ENCODE measurements at regions not wholly inside any gene's neighbourhood (a gene's known extent, or its start where the extent isn't known, plus 50 kb on each side); places are given as distances from the start of the nearest gene placed in this dataset.

- Mint-ChIP-seq H3K27me3 (no peaks in the 10 kb centered on the region), H3K27ac (no peak overlapping the region), H3K9me3 (peaks cover 3% of the 10 kb centered on the region), H3K36me3 (ENCODE audit: low read depth) (no peaks in the 10 kb centered on the region), H3K4me3 (no peak overlapping the region), H3K4me1 (no peaks in the 10 kb centered on the region)
- CTCF ChIA-PET: no interaction called here
- POLR2A ChIA-PET: no interaction called here
- no peak for DNase-seq
These were observed 856.6 kb downstream of the METTL15 start for GRCh38 chr11:28964811-28965210.

GRCh38 chr11:28963187-28963586 is 855.0 kb downstream of the METTL15 start:
- Mint-ChIP-seq H3K4me3 (no peak overlapping the region), H3K27ac (no peak overlapping the region), H3K9me3 (peaks cover 2% of the 10 kb centered on the region), H3K4me1 (no peaks in the 10 kb centered on the region), H3K36me3 (ENCODE audit: low read depth) (no peaks in the 10 kb centered on the region), H3K27me3 (no peaks in the 10 kb centered on the region)
- no peak for DNase-seq
- ChIA-PET CTCF (no interaction called here), POLR2A (no interaction called here)

GRCh38 chr11:28962502-28962901 is 854.3 kb downstream of the METTL15 start:
- H3K36me3 Mint-ChIP-seq (ENCODE audit: low read depth): no peaks in the 10 kb centered on the region
- H3K4me1 Mint-ChIP-seq: no peaks in the 10 kb centered on the region
- no peak overlapping the region for H3K4me3 Mint-ChIP-seq
- CTCF ChIA-PET: no interaction called here
- H3K9me3 Mint-ChIP-seq: peaks cover 5% of the 10 kb centered on the region
- DNase-seq: no peak
- H3K27me3 Mint-ChIP-seq: no peaks in the 10 kb centered on the region
- POLR2A ChIA-PET: no interaction called here
- no peak overlapping the region for H3K27ac Mint-ChIP-seq

GRCh38 chr11:28961726-28962125 is 853.5 kb downstream of the METTL15 start:
- H3K4me3 Mint-ChIP-seq: no peak overlapping the region
- H3K36me3 Mint-ChIP-seq (ENCODE audit: low read depth): no peaks in the 10 kb centered on the region
- ChIA-PET POLR2A (no interaction called here), CTCF (no interaction called here)
- no peaks in the 10 kb centered on the region for H3K27me3 Mint-ChIP-seq
- DNase-seq: no peak
- H3K4me1 Mint-ChIP-seq: no peaks in the 10 kb centered on the region
- no peak overlapping the region for H3K27ac Mint-ChIP-seq
- H3K9me3 Mint-ChIP-seq: peaks cover 6% of the 10 kb centered on the region

GRCh38 chr11:28956446-28956845 is 848.3 kb downstream of the METTL15 start:
- Mint-ChIP-seq H3K27me3 (no peaks in the 10 kb centered on the region), H3K4me1 (no peaks in the 10 kb centered on the region), H3K4me3 (no peak overlapping the region), H3K9me3 (peaks cover 6% of the 10 kb centered on the region), H3K27ac (no peak overlapping the region), H3K36me3 (ENCODE audit: low read depth) (no peaks in the 10 kb centered on the region)
- POLR2A ChIA-PET: no interaction called here
- no peak for DNase-seq
- CTCF ChIA-PET: no interaction called here

- DNase-seq: no peak
- CTCF ChIA-PET: no interaction called here
- Mint-ChIP-seq H3K4me1 (no peaks in the 10 kb centered on the region), H3K27ac (no peak overlapping the region), H3K4me3 (no peak overlapping the region), H3K9me3 (no peaks in the 10 kb centered on the region), H3K36me3 (ENCODE audit: low read depth) (no peaks in the 10 kb centered on the region), H3K27me3 (no peaks in the 10 kb centered on the region)
- POLR2A ChIA-PET: no interaction called here
These were observed 843.0 kb downstream of the METTL15 start for GRCh38 chr11:28951191-28951590.

- H3K9me3 Mint-ChIP-seq: peaks cover 12% of the 10 kb centered on the region
- ChIA-PET CTCF (no interaction called here), POLR2A (no interaction called here)
- H3K27ac Mint-ChIP-seq: no peak overlapping the region
- H3K4me1 Mint-ChIP-seq: no peaks in the 10 kb centered on the region
- DNase-seq: no peak
- no peaks in the 10 kb centered on the region for H3K36me3 Mint-ChIP-seq (ENCODE audit: low read depth)
- no peaks in the 10 kb centered on the region for H3K27me3 Mint-ChIP-seq
- H3K4me3 Mint-ChIP-seq: no peak overlapping the region
These were observed 831.2 kb downstream of the METTL15 start for GRCh38 chr11:28939381-28939780.

- no peak for DNase-seq
- Mint-ChIP-seq H3K27me3 (no peaks in the 10 kb centered on the region), H3K4me3 (no peak overlapping the region), H3K36me3 (ENCODE audit: low read depth) (no peaks in the 10 kb centered on the region), H3K9me3 (peaks cover 10% of the 10 kb centered on the region), H3K4me1 (no peaks in the 10 kb centered on the region), H3K27ac (no peak overlapping the region)
- ChIA-PET CTCF (no interaction called here), POLR2A (no interaction called here)
These were observed 829.9 kb downstream of the METTL15 start for GRCh38 chr11:28938091-28938490.

GRCh38 chr11:28932940-28933339 is 824.8 kb downstream of the METTL15 start:
- ChIA-PET POLR2A (no interaction called here), CTCF (no interaction called here)
- Mint-ChIP-seq H3K9me3 (peaks cover 4% of the 10 kb centered on the region), H3K27me3 (no peaks in the 10 kb centered on the region), H3K4me1 (no peaks in the 10 kb centered on the region), H3K4me3 (no peak overlapping the region), H3K36me3 (ENCODE audit: low read depth) (no peaks in the 10 kb centered on the region), H3K27ac (no peak overlapping the region)
- DNase-seq: no peak

GRCh38 chr11:28924004-28924403 is 815.8 kb downstream of the METTL15 start:
- no peaks in the 10 kb centered on the region for H3K4me1 Mint-ChIP-seq
- POLR2A ChIA-PET: no interaction called here
- H3K9me3 Mint-ChIP-seq: peaks cover 3% of the 10 kb centered on the region
- no peak for DNase-seq
- CTCF ChIA-PET: no interaction called here
- no peaks in the 10 kb centered on the region for H3K27me3 Mint-ChIP-seq
- H3K36me3 Mint-ChIP-seq (ENCODE audit: low read depth): no peaks in the 10 kb centered on the region
- no peak overlapping the region for H3K27ac Mint-ChIP-seq
- H3K4me3 Mint-ChIP-seq: no peak overlapping the region

- no peaks in the 10 kb centered on the region for H3K4me1 Mint-ChIP-seq
- H3K9me3 Mint-ChIP-seq: peaks cover 3% of the 10 kb centered on the region
- no peaks in the 10 kb centered on the region for H3K27me3 Mint-ChIP-seq
- H3K36me3 Mint-ChIP-seq (ENCODE audit: low read depth): no peaks in the 10 kb centered on the region
- no peak overlapping the region for H3K27ac Mint-ChIP-seq
- ChIA-PET POLR2A (no interaction called here), CTCF (no interaction called here)
- DNase-seq: no peak
- no peak overlapping the region for H3K4me3 Mint-ChIP-seq
These were observed 814.3 kb downstream of the METTL15 start for GRCh38 chr11:28922386-28922981.

- ChIA-PET POLR2A (no interaction called here), CTCF (no interaction called here)
- peaks cover 3% of the 10 kb centered on the region for H3K9me3 Mint-ChIP-seq
- no peaks in the 10 kb centered on the region for H3K4me1 Mint-ChIP-seq
- H3K36me3 Mint-ChIP-seq (ENCODE audit: low read depth): no peaks in the 10 kb centered on the region
- no peak overlapping the region for H3K27ac Mint-ChIP-seq
- DNase-seq: no peak
- no peak overlapping the region for H3K4me3 Mint-ChIP-seq
- H3K27me3 Mint-ChIP-seq: no peaks in the 10 kb centered on the region
These were observed 811.0 kb downstream of the METTL15 start for GRCh38 chr11:28919194-28919593.

GRCh38 chr11:28913883-28914282 is 805.7 kb downstream of the METTL15 start:
- Mint-ChIP-seq H3K4me1 (no peaks in the 10 kb centered on the region), H3K36me3 (ENCODE audit: low read depth) (no peaks in the 10 kb centered on the region), H3K27ac (no peak overlapping the region), H3K9me3 (peaks cover 2% of the 10 kb centered on the region), H3K27me3 (no peaks in the 10 kb centered on the region), H3K4me3 (no peak overlapping the region)
- ChIA-PET POLR2A (no interaction called here), CTCF (no interaction called here)
- no peak for DNase-seq

GRCh38 chr11:28911829-28912228 is 803.6 kb downstream of the METTL15 start:
- no peak overlapping the region for H3K4me3 Mint-ChIP-seq
- no peaks in the 10 kb centered on the region for H3K36me3 Mint-ChIP-seq (ENCODE audit: low read depth)
- no peaks in the 10 kb centered on the region for H3K4me1 Mint-ChIP-seq
- peaks cover 2% of the 10 kb centered on the region for H3K9me3 Mint-ChIP-seq
- ChIA-PET POLR2A (no interaction called here), CTCF (no interaction called here)
- H3K27me3 Mint-ChIP-seq: no peaks in the 10 kb centered on the region
- no peak for DNase-seq
- no peak overlapping the region for H3K27ac Mint-ChIP-seq

- peaks cover 2% of the 10 kb centered on the region for H3K9me3 Mint-ChIP-seq
These were observed 802.7 kb downstream of the METTL15 start for GRCh38 chr11:28910926-28911325.

More at GRCh38 chr11:28910926-28911325, 802.7 kb downstream of the METTL15 start:
- DNase-seq: no peak
- Mint-ChIP-seq H3K36me3 (ENCODE audit: low read depth) (no peaks in the 10 kb centered on the region), H3K4me3 (no peak overlapping the region), H3K27me3 (no peaks in the 10 kb centered on the region), H3K27ac (no peak overlapping the region), H3K4me1 (no peaks in the 10 kb centered on the region)
- ChIA-PET POLR2A (no interaction called here), CTCF (no interaction called here)
